ENCODE measurements at regions not wholly inside any gene's neighbourhood (a gene's known extent, or its start where the extent isn't known, plus 50 kb on each side); places are given as distances from the start of the nearest gene placed in this dataset.

DNA sequence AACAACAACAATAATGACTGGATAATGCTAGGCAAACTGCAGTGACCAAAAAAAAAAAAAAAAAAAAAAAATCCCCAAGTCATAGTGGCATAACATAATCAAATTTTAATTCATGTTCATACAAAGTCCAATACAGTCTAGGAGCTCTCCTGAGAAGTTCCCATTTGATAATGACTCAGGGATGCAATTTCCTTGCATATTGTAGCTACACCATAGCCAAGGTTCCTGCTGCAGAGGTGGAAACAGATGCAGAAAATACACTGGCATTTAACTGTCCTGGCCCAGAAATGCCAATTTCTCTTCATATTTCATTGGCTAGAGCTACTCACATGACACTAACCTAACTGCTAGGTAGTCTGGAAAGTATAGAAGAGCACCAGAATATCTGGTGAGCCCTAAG is 72.2 kb upstream of the SLC12A2 start:
- RAD21 ChIA-PET (ENCODE audit: unreplicated experiment): no interaction called here
- CTCF ChIA-PET: no interaction called here

More for the DNA sequence above, 72.2 kb upstream of the SLC12A2 start:
- Histone ChIP-seq H3K9me3 (replicated peaks; ENCODE audit: control insufficient read depth, insufficient read depth, low read length) (no peaks in the 10 kb centered on the region), H3K79me2 (ENCODE audit: control insufficient read depth, insufficient read depth, low read length) (no peaks in the 10 kb centered on the region), H3K4me3 (no peak overlapping the region), H3K27ac (ENCODE audit: control insufficient read depth, insufficient read depth) (no peak overlapping the region), H2AFZ (ENCODE audit: control insufficient read depth, low read depth, low read length) (no peak overlapping the region), H3K9ac (ENCODE audit: control insufficient read depth, insufficient read depth, low read length) (no peak overlapping the region), H3K36me3 (ENCODE audit: control insufficient read depth in 2 of 2, insufficient read depth in 2 of 2, low read length in 1 of 2) (no peaks in the 10 kb centered on the region), H4K20me1 (ENCODE audit: control insufficient read depth, insufficient read depth) (no peaks in the 10 kb centered on the region), H3K27me3 (replicated peaks in 1 of 2; ENCODE audit: control insufficient read depth in 2 of 2, insufficient read depth in 2 of 2, low read length in 1 of 2) (no peaks in the 10 kb centered on the region), H3K4me1 (ENCODE audit: control insufficient read depth, insufficient read depth, low read length) (no peaks in the 10 kb centered on the region), H3K4me2 (ENCODE audit: control insufficient read depth, insufficient read depth) (no peak overlapping the region)
- TF ChIP-seq RELA (IDR thresholded peaks at IDR 0.05; ENCODE audit: borderline replicate concordance, partially characterized antibody) (no peak), TCF12 (IDR thresholded peaks at IDR 0.05; ENCODE audit: low read depth, low read length) (no peak), ESRRA (IDR thresholded peaks at IDR 0.05; ENCODE audit: low read length) (no peak), CTCF (IDR thresholded peaks at IDR 0.05 in 2 of 3, conservative IDR thresholded peaks at IDR 0.05 in 1 of 3; ENCODE audit: control insufficient read depth in 2 of 3, extremely low read depth in 1 of 3, insufficient read depth in 1 of 3, low read depth in 3 of 3, low read length in 3 of 3) (no peak), WRNIP1 (IDR thresholded peaks at IDR 0.05; ENCODE audit: borderline replicate concordance, low read depth, low read length) (no peak), CREB1 (IDR thresholded peaks at IDR 0.05; ENCODE audit: low read depth) (no peak), MTA2 (IDR thresholded peaks at IDR 0.05; ENCODE audit: low read depth) (no peak), KLF5 (IDR thresholded peaks at IDR 0.05; ENCODE audit: partially characterized antibody) (no peak), BCL3 (IDR thresholded peaks at IDR 0.05; ENCODE audit: borderline replicate concordance, insufficient read depth, low read depth, low read length, poor library complexity, severe bottlenecking) (no peak), SIN3A (IDR thresholded peaks at IDR 0.05; ENCODE audit: low read depth, low read length) (no peak), SPI1 (IDR thresholded peaks at IDR 0.05; ENCODE audit: borderline replicate concordance, insufficient read depth, low read depth, low read length) (no peak), LARP7 (IDR thresholded peaks at IDR 0.05) (no peak), SP1 (IDR thresholded peaks at IDR 0.05; ENCODE audit: low read depth, low read length) (no peak), RCOR1 (conservative IDR thresholded peaks at IDR 0.05; ENCODE audit: low read depth, low read length) (no peak), SUPT20H (IDR thresholded peaks at IDR 0.05; ENCODE audit: borderline replicate concordance, control insufficient read depth, low read depth, low read length) (no peak), MTA3 (IDR thresholded peaks at IDR 0.05; ENCODE audit: borderline replicate concordance, low read length) (no peak)
- DNase-seq (ENCODE audit: low read depth, low spot score): no peak
- ChIA-PET POLR2A (interaction anchor here (0.6 to 0.7 kb wide), 2 partner anchors 14 to 108 kb away, joined by 6 to 7 read pairs; no protein-coding TSS in a partner anchor), SMC1A (ENCODE audit: uncharacterized antibody, unreplicated experiment) (interaction anchor here (0.6 to 1.0 kb wide), 2 partner anchors 58 to 101 kb away, joined by 3 read pairs; no protein-coding TSS in a partner anchor)
- FAIRE-seq: no peak
- no TSS peak for BruUV-seq (replicated peaks)
- intact Hi-C loops (cut with micrococcal nuclease; ENCODE audit: unreplicated experiment) (no loop called here), in situ Hi-C loops (cut with MboI) (no loop called here)
- no peak for ATAC-seq

Data from GM12878 (cell line).